GM13976 (cell line): ENCODE measurements at regions not wholly inside any gene's neighbourhood (a gene's known extent, or its start where the extent isn't known, plus 50 kb on each side); places are given as distances from the start of the nearest gene placed in this dataset.
"Not testable (repeated sequence)": the region's sequence is repeated elsewhere in the genome, so short reads cannot be mapped to it uniquely, and the experiment has no call there.

Experiments used
- DNase-seq: peaks from one replicate; pipeline ENCODE4 v3.0.0; 2012; ENCODE audit warnings: low spot score
- in situ Hi-C: fragments of 300-500 bp; cut with MboI; formaldehyde crosslinking; loops from one replicate; pipeline ENCODE4 v1.12.0; 2022; ENCODE audit warnings: low sequenced_read_pairs, mixed read lengths, inconsistent platforms; ENCODE audit not compliant: unreplicated experiment
- TF ChIP-seq, protein P1 (sequence below): IDR thresholded peaks from 2 replicates; pipeline ENCODE4 v1.5.1; 2012; ENCODE audit warnings: borderline replicate concordance, mild to moderate bottlenecking; ENCODE audit not compliant: insufficient read depth; ENCODE audit errors: extremely low read depth, missing control alignments, control extremely low read depth

DNA sequence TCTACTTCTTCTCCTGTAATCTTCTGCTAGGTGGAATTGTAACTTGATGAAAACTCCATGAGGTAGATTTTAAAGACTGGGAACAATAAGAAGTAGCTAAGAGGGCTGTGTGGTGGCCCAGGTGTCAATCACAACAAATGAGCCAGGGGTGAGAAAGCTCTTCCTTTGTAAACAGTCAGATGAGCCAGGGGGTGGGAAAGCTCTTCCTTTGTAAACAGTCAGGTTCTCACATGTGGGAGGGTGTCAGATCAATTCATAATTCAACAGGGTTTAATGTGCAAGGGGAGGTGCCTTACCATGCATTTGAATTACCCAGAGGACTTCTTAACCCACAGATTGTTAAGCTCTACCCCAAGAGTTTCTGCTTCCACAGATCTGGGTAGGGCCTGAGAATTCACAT lies 312.4 kb upstream of the AUTS2 start:
- in situ Hi-C loops = no loop called here
- TF ChIP-seq, protein P1, sequence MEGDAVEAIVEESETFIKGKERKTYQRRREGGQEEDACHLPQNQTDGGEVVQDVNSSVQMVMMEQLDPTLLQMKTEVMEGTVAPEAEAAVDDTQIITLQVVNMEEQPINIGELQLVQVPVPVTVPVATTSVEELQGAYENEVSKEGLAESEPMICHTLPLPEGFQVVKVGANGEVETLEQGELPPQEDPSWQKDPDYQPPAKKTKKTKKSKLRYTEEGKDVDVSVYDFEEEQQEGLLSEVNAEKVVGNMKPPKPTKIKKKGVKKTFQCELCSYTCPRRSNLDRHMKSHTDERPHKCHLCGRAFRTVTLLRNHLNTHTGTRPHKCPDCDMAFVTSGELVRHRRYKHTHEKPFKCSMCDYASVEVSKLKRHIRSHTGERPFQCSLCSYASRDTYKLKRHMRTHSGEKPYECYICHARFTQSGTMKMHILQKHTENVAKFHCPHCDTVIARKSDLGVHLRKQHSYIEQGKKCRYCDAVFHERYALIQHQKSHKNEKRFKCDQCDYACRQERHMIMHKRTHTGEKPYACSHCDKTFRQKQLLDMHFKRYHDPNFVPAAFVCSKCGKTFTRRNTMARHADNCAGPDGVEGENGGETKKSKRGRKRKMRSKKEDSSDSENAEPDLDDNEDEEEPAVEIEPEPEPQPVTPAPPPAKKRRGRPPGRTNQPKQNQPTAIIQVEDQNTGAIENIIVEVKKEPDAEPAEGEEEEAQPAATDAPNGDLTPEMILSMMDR = no peak
- DNase-seq = no peak

DNA sequence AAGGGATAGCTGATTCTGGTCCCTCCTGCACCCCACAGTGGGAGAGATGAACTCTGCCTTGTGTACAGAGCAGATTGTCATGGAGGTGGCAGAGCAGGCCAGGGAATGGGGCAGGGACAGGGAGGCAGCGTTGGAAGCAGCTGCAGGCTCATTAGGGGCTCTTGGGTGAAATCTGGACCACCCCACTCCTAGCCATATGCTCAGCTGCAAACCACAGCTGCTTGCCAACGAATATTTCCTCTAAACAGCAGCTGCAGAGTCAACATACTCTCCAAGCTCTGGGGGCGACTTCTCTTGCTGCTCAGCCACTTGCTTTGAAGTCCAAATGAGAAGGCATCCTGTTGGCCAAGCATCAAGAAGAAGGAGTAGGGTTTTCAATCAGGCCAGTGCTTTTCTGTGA lies 302.3 kb upstream of the AUTS2 start:
- TF ChIP-seq, protein P1 = no peak
- DNase-seq = no peak
- in situ Hi-C loops = no loop called here

DNA sequence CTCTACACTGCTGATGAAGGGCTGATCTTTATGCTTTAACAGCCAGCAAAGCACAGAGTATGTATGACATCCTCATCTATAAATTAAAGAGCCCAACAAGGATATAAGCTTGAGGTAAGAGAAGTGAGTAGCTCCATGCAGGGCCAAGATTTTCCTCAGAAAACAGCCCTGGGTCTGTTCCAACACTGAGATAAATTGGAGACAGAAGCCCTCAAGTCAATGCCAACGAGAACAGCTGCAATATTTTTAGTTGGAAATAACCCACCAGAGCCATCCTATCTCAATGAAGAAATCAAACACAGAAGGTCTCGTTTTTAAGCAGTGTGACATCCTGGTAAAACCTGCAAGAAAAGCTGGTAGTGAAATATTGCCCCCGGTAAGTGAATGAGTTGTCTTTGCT lies 297.0 kb upstream of the AUTS2 start:
- TF ChIP-seq, protein P1 = no peak
- DNase-seq = no peak
- in situ Hi-C loops = no loop called here

DNA sequence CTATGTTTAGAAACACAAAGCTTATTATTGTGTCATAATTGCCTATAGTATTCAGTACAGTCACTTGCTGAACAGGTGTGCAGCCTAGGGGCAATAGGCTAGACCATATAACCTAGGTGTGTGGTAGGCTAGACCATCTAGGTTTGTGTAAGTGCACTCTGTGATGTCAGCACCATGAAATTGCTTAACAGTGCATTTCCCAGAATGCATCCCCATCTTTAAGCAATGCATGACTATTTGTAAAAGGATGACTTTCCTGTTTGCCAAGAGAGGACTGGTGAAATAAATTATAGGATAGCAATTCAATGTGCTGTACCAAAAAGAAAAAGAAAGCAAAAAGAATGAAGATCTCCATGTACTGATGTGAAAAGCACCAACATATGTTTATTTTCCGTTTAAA lies 288.7 kb upstream of the AUTS2 start:
- TF ChIP-seq, protein P1 = no peak
- in situ Hi-C loops = no loop called here
- no peak for DNase-seq

DNA sequence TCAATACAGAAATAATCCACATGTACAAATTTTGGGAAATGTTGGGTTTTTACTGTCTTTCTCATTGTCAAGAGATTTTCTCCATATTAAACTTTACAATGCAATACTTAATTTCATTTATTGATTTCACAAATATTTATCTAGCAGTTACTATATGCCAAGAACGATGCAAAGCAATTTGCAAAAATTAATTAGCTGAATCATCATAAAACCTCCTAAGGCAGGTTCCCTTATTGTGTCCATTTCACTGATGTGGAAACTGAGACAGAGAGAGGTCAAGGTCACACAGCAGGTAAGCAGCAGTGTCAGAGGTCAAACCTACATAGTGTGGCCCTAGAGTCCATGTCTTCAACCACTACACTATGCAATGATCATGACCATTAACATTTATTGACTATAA lies 286.8 kb upstream of the AUTS2 start:
- no peak for DNase-seq
- in situ Hi-C loops = no loop called here
- TF ChIP-seq, protein P1 = no peak

DNA sequence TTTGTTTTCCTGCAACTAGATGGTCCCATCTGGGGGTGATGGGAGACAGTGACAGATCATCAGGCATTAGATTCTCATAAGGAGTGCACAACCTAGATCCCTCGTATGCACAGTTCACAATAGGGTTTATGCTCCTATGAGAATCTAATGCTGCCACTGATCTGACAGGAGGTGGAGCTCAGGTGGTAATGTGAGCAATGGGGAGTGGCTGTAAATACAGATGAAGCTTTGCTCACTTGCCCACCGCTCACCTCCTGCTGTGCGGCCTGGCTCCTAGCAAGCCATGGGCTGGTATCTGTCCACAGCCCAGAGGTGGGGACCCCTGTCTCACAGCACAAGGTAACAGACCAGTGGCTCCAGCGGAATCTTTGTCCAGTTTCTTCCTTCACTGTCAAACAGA lies 284.4 kb upstream of the AUTS2 start:
- in situ Hi-C loops, DNase-seq: not testable (repeated sequence)

DNA sequence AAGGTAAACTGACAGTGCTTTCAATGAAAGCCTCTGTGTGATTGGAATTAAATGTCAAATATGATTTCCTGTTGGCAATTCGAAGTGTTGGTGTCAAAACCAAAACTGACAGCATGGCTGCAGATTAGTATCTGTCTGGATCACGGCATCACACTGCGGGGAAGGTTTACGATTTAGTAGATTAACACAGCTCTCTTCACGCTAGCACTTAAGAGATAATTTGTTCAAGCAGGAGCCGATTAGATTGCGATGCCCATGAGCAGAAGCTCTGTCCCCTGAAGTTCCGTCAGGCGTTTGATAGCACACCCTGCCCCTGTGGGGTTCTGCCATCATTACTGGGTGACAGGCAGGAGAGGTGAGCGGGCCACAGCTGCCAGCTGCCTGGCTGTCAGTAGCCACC lies 279.5 kb upstream of the AUTS2 start:
- DNase-seq = no peak
- in situ Hi-C loops = no loop called here
- TF ChIP-seq, protein P1 = no peak

DNA sequence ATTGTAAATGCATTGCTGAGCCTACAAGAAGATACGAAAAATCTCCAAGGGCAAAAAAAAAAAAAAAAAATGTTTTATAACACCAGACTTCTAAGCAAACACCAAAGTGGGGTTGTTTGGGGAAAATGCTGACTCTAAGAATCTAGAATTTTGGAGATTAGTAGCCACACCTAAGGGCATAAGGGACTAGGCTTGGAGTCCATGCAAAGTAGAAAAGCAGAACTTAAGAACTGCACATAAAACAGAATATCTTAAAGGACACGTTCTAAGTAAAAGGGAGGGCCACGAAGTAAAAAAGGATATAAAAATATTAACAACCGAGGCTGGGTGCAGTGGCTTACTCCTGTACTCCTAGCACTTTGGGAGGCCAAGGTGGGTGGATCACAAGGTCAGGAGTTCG lies 269.8 kb upstream of the AUTS2 start:
- DNase-seq = no peak
- TF ChIP-seq, protein P1 = no peak
- in situ Hi-C loops = no loop called here
